Ishikawa (cell line): ENCODE measurements at regions not wholly inside any gene's neighbourhood (a gene's known extent, or its start where the extent isn't known, plus 50 kb on each side); places are given as distances from the start of the nearest gene placed in this dataset.

ENCODE experiments used
- CEBPB ChIP-seq: IDR thresholded peaks from 2 replicates; pipeline ENCODE4 v1.6.1; 2012
- CREB1 ChIP-seq: IDR thresholded peaks from 2 replicates; pipeline ENCODE4 v1.6.1; 2012; ENCODE audit warnings: low read depth
- EGR1 ChIP-seq: IDR thresholded peaks from 2 replicates; pipeline ENCODE4 v1.6.1; 2012
- EP300 ChIP-seq: IDR thresholded peaks from 2 replicates; pipeline ENCODE4 v1.6.1; 2012; ENCODE audit warnings: borderline replicate concordance
- FOXM1 ChIP-seq: IDR thresholded peaks from 2 replicates; pipeline ENCODE4 v1.6.1; 2012; ENCODE audit warnings: low read depth, borderline replicate concordance
- NFIC ChIP-seq: IDR thresholded peaks from 2 replicates; pipeline ENCODE4 v1.6.1; 2012
- RAD21 ChIP-seq: IDR thresholded peaks from 2 replicates; pipeline ENCODE4 v1.6.1; 2012; ENCODE audit warnings: low read depth
- TAF1 ChIP-seq: IDR thresholded peaks from 2 replicates; pipeline ENCODE4 v1.6.1; 2012; ENCODE audit warnings: low read depth, mild to moderate bottlenecking
- TCF12 ChIP-seq: IDR thresholded peaks from 2 replicates; pipeline ENCODE4 v1.6.1; 2012; ENCODE audit warnings: low read depth
- TEAD4 ChIP-seq: IDR thresholded peaks from 2 replicates; pipeline ENCODE4 v1.6.1; 2012
- YY1 ChIP-seq: IDR thresholded peaks from 2 replicates; pipeline ENCODE4 v1.6.1; 2012; ENCODE audit warnings: low read depth
- ZBTB7A ChIP-seq: IDR thresholded peaks from 2 replicates; pipeline ENCODE4 v1.6.1; 2012; ENCODE audit warnings: low read depth
- TF ChIP-seq, protein P1 (sequence below): IDR thresholded peaks from 2 replicates; pipeline ENCODE4 v1.6.1; 2012; ENCODE audit warnings: low read depth, mild to moderate bottlenecking
- TF ChIP-seq, protein P2 (sequence below): IDR thresholded peaks from 2 replicates; pipeline ENCODE4 v1.6.1; 2012
- TF ChIP-seq, protein P3 (sequence below): IDR thresholded peaks from 2 replicates; pipeline ENCODE4 v1.6.1; 2012

DNA sequence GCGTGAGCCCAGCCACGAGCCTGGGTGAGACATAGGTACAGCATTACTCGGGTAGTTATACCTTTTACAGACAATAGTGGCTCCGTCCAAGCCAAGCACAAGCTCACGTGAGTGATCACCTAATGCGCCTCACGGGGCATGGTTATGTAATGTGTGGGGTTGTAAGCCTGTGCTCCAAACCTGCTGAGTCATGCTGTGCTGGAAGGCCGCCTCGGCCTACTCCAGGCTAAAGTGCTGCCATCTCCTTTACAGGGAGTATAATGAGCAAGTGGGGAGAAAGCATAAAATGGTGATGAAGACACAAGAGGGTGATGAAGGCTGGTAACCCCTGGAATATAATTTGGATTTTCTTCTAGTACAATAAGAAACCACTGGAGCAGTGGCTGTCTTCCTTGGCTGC, 175.8 kb upstream of the STT3B start:
- no peak for TF ChIP-seq NFIC
- TF ChIP-seq, protein P1, sequence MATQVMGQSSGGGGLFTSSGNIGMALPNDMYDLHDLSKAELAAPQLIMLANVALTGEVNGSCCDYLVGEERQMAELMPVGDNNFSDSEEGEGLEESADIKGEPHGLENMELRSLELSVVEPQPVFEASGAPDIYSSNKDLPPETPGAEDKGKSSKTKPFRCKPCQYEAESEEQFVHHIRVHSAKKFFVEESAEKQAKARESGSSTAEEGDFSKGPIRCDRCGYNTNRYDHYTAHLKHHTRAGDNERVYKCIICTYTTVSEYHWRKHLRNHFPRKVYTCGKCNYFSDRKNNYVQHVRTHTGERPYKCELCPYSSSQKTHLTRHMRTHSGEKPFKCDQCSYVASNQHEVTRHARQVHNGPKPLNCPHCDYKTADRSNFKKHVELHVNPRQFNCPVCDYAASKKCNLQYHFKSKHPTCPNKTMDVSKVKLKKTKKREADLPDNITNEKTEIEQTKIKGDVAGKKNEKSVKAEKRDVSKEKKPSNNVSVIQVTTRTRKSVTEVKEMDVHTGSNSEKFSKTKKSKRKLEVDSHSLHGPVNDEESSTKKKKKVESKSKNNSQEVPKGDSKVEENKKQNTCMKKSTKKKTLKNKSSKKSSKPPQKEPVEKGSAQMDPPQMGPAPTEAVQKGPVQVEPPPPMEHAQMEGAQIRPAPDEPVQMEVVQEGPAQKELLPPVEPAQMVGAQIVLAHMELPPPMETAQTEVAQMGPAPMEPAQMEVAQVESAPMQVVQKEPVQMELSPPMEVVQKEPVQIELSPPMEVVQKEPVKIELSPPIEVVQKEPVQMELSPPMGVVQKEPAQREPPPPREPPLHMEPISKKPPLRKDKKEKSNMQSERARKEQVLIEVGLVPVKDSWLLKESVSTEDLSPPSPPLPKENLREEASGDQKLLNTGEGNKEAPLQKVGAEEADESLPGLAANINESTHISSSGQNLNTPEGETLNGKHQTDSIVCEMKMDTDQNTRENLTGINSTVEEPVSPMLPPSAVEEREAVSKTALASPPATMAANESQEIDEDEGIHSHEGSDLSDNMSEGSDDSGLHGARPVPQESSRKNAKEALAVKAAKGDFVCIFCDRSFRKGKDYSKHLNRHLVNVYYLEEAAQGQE: no peak
- TF ChIP-seq CREB1: no peak
- TF ChIP-seq TAF1: no peak
- TF ChIP-seq YY1: no peak
- TF ChIP-seq EP300: no peak
- no peak for TF ChIP-seq ZBTB7A
- no peak for TF ChIP-seq TEAD4

DNA sequence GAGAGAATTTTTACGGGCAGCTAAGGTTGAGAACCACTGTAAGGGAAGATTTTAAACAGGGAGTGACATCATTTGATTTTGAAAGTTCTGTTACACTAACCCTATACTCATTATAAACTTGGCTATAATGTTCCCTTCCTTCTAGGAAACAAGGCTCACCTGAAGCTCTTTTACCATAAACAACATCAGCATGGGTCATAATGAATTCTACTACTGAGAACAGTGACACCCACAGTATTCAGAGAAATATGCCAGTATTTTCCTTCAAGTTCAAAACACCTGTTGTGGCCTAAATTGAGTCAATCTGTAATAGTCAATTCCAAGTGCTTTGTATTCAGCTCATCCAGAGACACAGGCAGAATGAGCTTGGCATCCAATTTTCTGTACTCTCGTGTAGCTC, 175.3 kb upstream of the STT3B start:
- TF ChIP-seq YY1: no peak
- TF ChIP-seq TEAD4: no peak
- no peak for TF ChIP-seq TAF1
- TF ChIP-seq NFIC: no peak
- TF ChIP-seq EGR1: no peak
- no peak for TF ChIP-seq FOXM1

DNA sequence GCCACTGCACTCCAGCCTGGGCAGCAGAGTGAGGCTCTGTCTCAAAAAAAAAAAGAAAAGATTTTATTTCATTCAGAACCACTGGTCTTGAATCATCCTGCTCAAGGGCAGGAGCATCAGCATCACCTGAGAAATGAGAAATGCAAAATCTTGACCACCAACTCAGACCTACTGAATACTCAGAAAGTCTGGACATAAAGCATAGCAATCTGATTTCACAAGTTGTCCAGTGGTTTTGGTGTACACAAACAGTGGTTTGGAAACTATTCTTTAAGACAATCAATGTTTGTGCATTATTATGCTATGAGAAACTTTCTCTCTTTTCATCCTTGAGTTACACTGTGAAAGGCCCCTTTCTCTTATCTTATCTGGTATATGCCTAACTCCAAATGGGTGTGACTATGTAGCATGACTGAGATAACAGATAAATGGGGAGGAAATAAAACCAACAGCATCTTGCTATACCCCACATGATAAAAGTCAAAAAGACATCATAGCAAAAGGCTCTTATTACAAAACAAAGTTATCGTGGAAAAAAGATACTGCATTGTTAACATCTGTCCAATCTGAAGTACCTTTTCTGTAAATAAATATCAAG, 174.2 kb upstream of the STT3B start:
- no peak for TF ChIP-seq CREB1
- no peak for TF ChIP-seq CEBPB
- TF ChIP-seq TEAD4: no peak
- TF ChIP-seq NFIC: no peak

DNA sequence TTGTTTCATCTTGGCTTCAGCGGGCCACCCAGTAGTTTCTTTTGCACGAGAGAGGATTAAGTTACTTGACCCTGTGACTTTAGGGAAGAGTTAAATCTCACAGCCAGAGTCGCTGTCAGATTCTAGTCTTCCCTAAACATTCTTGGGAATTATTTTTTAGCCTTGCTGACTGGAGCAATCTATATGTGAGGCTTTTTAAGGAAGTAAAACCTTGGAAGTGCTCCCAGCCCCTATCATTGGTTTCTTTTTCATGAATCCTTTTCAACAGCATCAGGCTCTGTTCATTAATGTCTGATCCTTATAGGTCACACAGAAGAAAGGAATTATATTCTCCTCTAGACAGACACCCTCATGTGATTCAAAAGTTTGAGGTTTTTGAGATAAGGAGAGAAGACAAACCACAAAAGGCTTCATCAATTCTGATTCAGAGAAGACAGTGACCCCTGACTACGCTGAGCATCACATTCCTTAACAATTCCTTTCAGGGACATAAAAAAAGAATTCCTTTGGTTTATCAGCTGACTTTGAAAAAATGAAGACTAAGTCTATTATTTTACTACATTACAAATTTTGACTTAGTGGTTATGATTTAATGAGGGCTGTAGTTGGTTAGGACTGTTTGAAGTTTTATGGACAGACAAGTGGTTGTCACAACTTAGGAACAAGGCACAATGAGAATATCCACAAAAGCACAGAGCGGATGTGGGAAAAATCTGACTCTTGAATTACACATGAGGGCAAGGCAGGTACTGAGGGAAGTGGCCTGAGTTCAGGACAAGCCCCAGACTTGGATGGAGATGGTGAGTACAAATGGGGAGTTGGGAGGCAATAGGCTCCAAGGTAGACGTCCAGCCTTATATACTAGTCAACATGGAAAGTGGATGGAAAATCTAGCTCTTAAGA, 171.1 kb upstream of the STT3B start:
- TF ChIP-seq ZBTB7A (no peak), RAD21 (no peak), CREB1 (no peak), FOXM1 (no peak), NFIC (no peak), EGR1 (no peak), TAF1 (no peak), CEBPB (no peak)
- TF ChIP-seq, protein P2, sequence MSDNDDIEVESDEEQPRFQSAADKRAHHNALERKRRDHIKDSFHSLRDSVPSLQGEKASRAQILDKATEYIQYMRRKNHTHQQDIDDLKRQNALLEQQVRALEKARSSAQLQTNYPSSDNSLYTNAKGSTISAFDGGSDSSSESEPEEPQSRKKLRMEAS: no peak
- TF ChIP-seq, protein P3, sequence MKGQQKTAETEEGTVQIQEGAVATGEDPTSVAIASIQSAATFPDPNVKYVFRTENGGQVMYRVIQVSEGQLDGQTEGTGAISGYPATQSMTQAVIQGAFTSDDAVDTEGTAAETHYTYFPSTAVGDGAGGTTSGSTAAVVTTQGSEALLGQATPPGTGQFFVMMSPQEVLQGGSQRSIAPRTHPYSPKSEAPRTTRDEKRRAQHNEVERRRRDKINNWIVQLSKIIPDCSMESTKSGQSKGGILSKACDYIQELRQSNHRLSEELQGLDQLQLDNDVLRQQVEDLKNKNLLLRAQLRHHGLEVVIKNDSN: no peak

DNA sequence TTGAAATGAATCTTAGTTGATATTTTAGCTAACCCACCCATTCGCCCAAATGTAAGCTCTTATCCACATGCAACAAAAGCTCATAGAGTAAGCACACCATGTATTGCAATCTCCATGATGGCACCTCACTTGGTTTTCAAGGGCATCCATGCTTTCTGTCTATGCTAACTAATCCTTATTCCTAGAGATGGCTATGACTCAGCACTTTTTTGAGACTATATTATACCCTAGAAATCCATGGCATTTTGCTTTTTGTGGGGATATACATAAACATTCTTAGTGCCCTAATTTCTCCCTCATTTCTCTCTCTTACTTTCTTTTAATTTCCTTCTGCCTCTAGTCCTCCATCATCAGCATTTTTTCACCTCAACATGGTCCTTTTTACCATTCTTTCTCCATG, 168.5 kb upstream of the STT3B start:
- TF ChIP-seq, protein P3: no peak
- TF ChIP-seq FOXM1 (no peak), RAD21 (no peak), NFIC (no peak), TEAD4 (no peak), YY1 (no peak), TCF12 (no peak), EP300 (no peak), CREB1 (no peak), ZBTB7A (no peak), TAF1 (no peak), CEBPB (no peak), EGR1 (no peak)
- TF ChIP-seq, protein P2: no peak
- TF ChIP-seq, protein P1: no peak

DNA sequence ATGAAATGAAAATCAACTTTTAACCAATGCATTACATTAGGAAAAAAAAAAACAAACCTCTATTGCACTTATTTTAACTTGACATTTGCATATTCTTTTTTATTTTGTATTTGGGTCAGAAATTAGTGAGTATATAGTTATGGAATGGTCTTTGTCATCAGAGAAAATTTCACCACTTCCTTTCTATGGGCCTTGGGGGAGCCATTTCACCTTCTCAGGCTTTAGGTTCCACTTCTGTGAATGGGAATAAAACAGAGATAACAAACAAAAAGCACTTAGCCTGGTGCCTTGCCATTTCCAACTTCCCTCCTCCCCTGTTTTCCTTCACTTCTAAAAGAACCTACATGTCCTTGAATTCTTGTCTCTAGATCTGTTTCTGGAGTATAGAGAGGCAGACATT, 168.0 kb upstream of the STT3B start:
- TF ChIP-seq TEAD4 (no peak), YY1 (no peak)
